SU-DHL-6 (cell line): ENCODE measurements at regions not wholly inside any gene's neighbourhood (a gene's known extent, or its start where the extent isn't known, plus 50 kb on each side); places are given as distances from the start of the nearest gene placed in this dataset.

Experiments
- H2AFZ ChIP-seq: fragments of 200-600 bp; sonication (generic); 2 replicates; pipeline ENCODE4 v1.6.1; 2014; ENCODE audit warnings: low read depth, mild to moderate bottlenecking, moderate library complexity, mixed read lengths, antibody characterized with exemption, low read length; ENCODE audit not compliant: severe bottlenecking
- H3F3A ChIP-seq: fragments of 200-600 bp; shearing (Covaris generic); 2 replicates; pipeline ENCODE4 v1.6.0; 2016; ENCODE audit warnings: antibody characterized with exemption, mild to moderate bottlenecking; ENCODE audit not compliant: insufficient read depth
- H3K27ac ChIP-seq: fragments of 200-600 bp; sonication (generic); 2 replicates; pipeline ENCODE4 v1.5.1; 2016; ENCODE audit warnings: low read depth, mild to moderate bottlenecking, low read length, moderate library complexity, mixed read lengths
- H3K27me3 ChIP-seq: fragments of 200-600 bp; sonication (generic), shearing (Covaris generic); 2 replicates; pipeline ENCODE4 v1.6.0; 2014; ENCODE audit warnings: mild to moderate bottlenecking, low read length
- H3K36me3 ChIP-seq: fragments of 200-600 bp; sonication (generic); 2 replicates; pipeline ENCODE4 v1.6.1; 2014; ENCODE audit warnings: mild to moderate bottlenecking, low read length, mixed read lengths
- H3K4me2 ChIP-seq: fragments of 300-600, 200-600 bp; shearing (Covaris generic), sonication (generic); 2 replicates; pipeline ENCODE4 v1.6.0; 2014; ENCODE audit warnings: low read length, low read depth, mild to moderate bottlenecking; ENCODE audit not compliant: poor library complexity, severe bottlenecking
- H3K4me3 ChIP-seq: fragments of 200-600 bp; sonication (generic); 2 replicates; pipeline ENCODE4 v1.5.1; 2014; ENCODE audit warnings: antibody characterized with exemption, low read length, mild to moderate bottlenecking, mixed read lengths; ENCODE audit not compliant: insufficient read depth, poor library complexity, severe bottlenecking
- H3K79me2 ChIP-seq: fragments of 200-600 bp; sonication (generic); 2 replicates; pipeline ENCODE4 v1.6.1; 2014; ENCODE audit warnings: mild to moderate bottlenecking, low read length, moderate library complexity; ENCODE audit not compliant: insufficient read depth
- H3K9ac ChIP-seq: fragments of 200-600 bp; sonication (generic); 2 replicates; pipeline ENCODE4 v1.7.0; 2014; ENCODE audit warnings: mild to moderate bottlenecking, low read length
- H3K9me2 ChIP-seq: fragments of 200-600 bp; sonication (generic); replicated peaks from 2 replicates; pipeline ENCODE4 v1.6.1; 2014; ENCODE audit warnings: low read length; ENCODE audit not compliant: insufficient read depth
- H3K9me3 ChIP-seq: fragments of 200-600 bp; sonication (generic); 2 replicates; pipeline ENCODE4 v1.6.1; 2014; ENCODE audit warnings: low read length, mixed read lengths; ENCODE audit not compliant: insufficient read depth
- H4K20me1 ChIP-seq: fragments of 200-600 bp; sonication (generic); 2 replicates; pipeline ENCODE4 v1.6.1; 2014; ENCODE audit warnings: low read depth, mild to moderate bottlenecking, antibody characterized with exemption, low read length, moderate library complexity, mixed read lengths
- CTCF ChIP-seq: fragments of 200-600 bp; sonication (generic); IDR thresholded peaks from one replicate; pipeline ENCODE4 v1.5.1; 2017; ENCODE audit warnings: antibody characterized with exemption, mild to moderate bottlenecking, low read length, moderate library complexity; ENCODE audit not compliant: insufficient read depth, poor library complexity, severe bottlenecking
- EZH2phosphoT487 ChIP-seq: fragments of 200-600 bp; sonication (generic), shearing (Covaris generic); conservative IDR thresholded peaks from 2 replicates; pipeline ENCODE4 v1.6.1; 2018; ENCODE audit warnings: mild to moderate bottlenecking, antibody characterized with exemption, low read length, moderate library complexity, mixed read lengths

DNA sequence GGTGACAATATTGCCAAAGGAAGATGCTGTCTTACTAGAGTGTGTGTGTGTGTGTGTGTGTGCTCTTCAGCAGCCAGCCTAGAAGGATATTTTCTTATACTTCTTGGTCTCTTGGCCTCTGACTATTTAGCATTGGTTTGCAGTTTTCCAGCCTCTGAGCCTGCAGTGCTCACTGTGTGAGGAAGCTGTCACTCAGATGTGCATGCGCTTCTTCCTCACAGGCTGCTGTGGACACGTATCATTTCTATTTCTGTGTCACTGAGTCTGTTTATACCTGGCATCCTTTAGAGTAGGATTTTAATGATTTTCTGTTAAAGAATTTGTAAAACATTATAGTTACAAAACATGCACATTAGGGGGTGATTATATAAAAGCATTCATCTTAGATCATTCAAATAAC, 83.3 kb downstream of the ALDH8A1 start:
- H4K20me1 ChIP-seq = no peaks in the 10 kb centered on the region
- no peak overlapping the region for H2AFZ ChIP-seq
- H3K36me3 ChIP-seq = no peaks in the 10 kb centered on the region
- no peaks in the 10 kb centered on the region for H3K9me3 ChIP-seq
- H3K27me3 ChIP-seq = no peaks in the 10 kb centered on the region
- H3K4me2 ChIP-seq = no peak overlapping the region
- H3K4me3 ChIP-seq = no peak overlapping the region
- H3K79me2 ChIP-seq = no peaks in the 10 kb centered on the region
- no peak overlapping the region for H3K9ac ChIP-seq
- no peaks in the 10 kb centered on the region for H3K9me2 ChIP-seq
- H3F3A ChIP-seq = no peaks in the 10 kb centered on the region
- H3K27ac ChIP-seq = no peak overlapping the region
- TF ChIP-seq CTCF = no peak

DNA sequence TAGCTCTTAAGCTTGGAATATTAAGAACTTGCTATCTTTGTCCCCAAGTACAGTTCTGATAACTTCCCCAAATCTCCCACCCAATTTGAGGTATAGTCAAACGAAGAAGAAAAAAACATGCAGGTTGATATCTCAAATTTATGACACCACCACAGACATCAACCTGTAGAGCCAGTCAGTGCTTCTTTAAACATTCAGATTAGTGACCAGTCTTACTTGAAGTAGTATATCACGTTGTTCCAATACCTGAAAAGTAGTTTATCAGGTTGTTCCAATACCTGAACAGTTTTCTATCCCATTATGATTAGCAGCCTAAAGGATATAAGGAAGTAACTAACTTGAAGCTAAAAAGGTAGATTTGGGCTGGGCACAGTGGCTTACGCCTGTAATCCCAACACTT, 85.3 kb downstream of the ALDH8A1 start:
- no peak for TF ChIP-seq EZH2phosphoT487
- TF ChIP-seq CTCF = no peak
- H3K4me2 ChIP-seq = no peak overlapping the region
- H3K27me3 ChIP-seq = no peaks in the 10 kb centered on the region
- H3K4me3 ChIP-seq = no peak overlapping the region
- H3F3A ChIP-seq = no peaks in the 10 kb centered on the region
- no peaks in the 10 kb centered on the region for H3K36me3 ChIP-seq
- no peaks in the 10 kb centered on the region for H3K9me2 ChIP-seq
- H3K79me2 ChIP-seq = no peaks in the 10 kb centered on the region
- no peak overlapping the region for H3K27ac ChIP-seq
- H4K20me1 ChIP-seq = no peaks in the 10 kb centered on the region
- no peak overlapping the region for H3K9ac ChIP-seq
- no peak overlapping the region for H2AFZ ChIP-seq
- H3K9me3 ChIP-seq = no peaks in the 10 kb centered on the region

- no peaks in the 10 kb centered on the region for H3K79me2 ChIP-seq
- H3K27me3 ChIP-seq = no peaks in the 10 kb centered on the region
- no peaks in the 10 kb centered on the region for H3K9me2 ChIP-seq
- H4K20me1 ChIP-seq = no peaks in the 10 kb centered on the region
- H3K9me3 ChIP-seq = no peaks in the 10 kb centered on the region
- no peak overlapping the region for H3K4me3 ChIP-seq
- H3K4me2 ChIP-seq = no peak overlapping the region
- H3K27ac ChIP-seq = no peak overlapping the region
- no peak overlapping the region for H2AFZ ChIP-seq
- no peaks in the 10 kb centered on the region for H3F3A ChIP-seq
- no peaks in the 10 kb centered on the region for H3K36me3 ChIP-seq
- no peak overlapping the region for H3K9ac ChIP-seq
- TF ChIP-seq EZH2phosphoT487 (no peak), CTCF (no peak)
Observed at GRCh38 chr6:134863763-134864510, 86.0 kb downstream of the ALDH8A1 start.
